Spleen (tissue), 11 donors: ENCODE measurements at regions not wholly inside any gene's neighbourhood (a gene's known extent, or its start where the extent isn't known, plus 50 kb on each side); places are given as distances from the start of the nearest gene placed in this dataset.
"Not testable (repeated sequence)": the region's sequence is repeated elsewhere in the genome, so short reads cannot be mapped to it uniquely, and the experiment has no call there.

Source experiments
- DNase-seq: peaks from one replicate; pipeline ENCODE4 v3.0.0-alpha.2; 2020
- H3K27ac ChIP-seq, 8 donors: fragments of 200-600 bp; sonication (generic) in 7 of 8; 1 replicate in 4 of 8; 2 replicates in 4 of 8; pipeline versions ENCODE4 v1.5.0 to v1.8.0; 2016 to 2021; ENCODE audit warnings: inconsistent platforms in 4 of 8, mild to moderate bottlenecking in 4 of 8, moderate library complexity in 1 of 8
- H3K27me3 ChIP-seq, 7 donors: fragments of 200-600 bp; sonication (generic) in 6 of 7; replicated peaks in 1 of 7; 1 replicate in 4 of 7; 2 replicates in 3 of 7; pipeline versions ENCODE4 v1.5.0 to v1.8.0; 2016 to 2021; ENCODE audit warnings: inconsistent platforms in 3 of 7, mild to moderate bottlenecking in 1 of 7
- H3K36me3 ChIP-seq, 6 donors: fragments of 200-600 bp; sonication (generic) in 5 of 6; 1 replicate in 4 of 6; 2 replicates in 2 of 6; pipeline versions ENCODE4 v1.5.0 to v1.8.0; 2016 to 2021; ENCODE audit warnings: inconsistent platforms in 2 of 6
- H3K4me1 ChIP-seq, 6 donors: fragments of 200-600 bp; sonication (generic) in 5 of 6; 1 replicate in 3 of 6; 2 replicates in 3 of 6; pipeline versions ENCODE4 v1.5.0 to v1.8.0; 2016 to 2021; ENCODE audit warnings: inconsistent platforms in 3 of 6
- H3K4me3 ChIP-seq, 8 donors: fragments of 200-600 bp; sonication (generic) in 7 of 8; 1 replicate in 4 of 8; 2 replicates in 4 of 8; pipeline versions ENCODE4 v1.5.0 to v1.8.0; 2016 to 2021; ENCODE audit warnings: inconsistent platforms in 4 of 8, mild to moderate bottlenecking in 4 of 8, moderate library complexity in 2 of 8
- H3K9me3 ChIP-seq, 8 donors: fragments of 200-600 bp; sonication (generic) in 7 of 8; 1 replicate in 4 of 8; 2 replicates in 4 of 8; pipeline versions ENCODE4 v1.5.0 to v1.8.0; 2016 to 2021; ENCODE audit warnings: inconsistent platforms in 4 of 8
- POLR2A ChIP-seq, 3 donors: fragments of 450-650 bp; IDR thresholded peaks; one replicate each; pipeline ENCODE4 v1.5.1; 2017; ENCODE audit warnings: antibody characterized with exemption in 3 of 3, mild to moderate bottlenecking in 1 of 3
- POLR2AphosphoS5 ChIP-seq, 3 donors: sonication (generic); formaldehyde crosslinking; IDR thresholded peaks; one replicate each; pipeline ENCODE4 v1.5.1; 2017; ENCODE audit warnings: antibody characterized with exemption in 3 of 3
- WGBS, 5 donors: extraction: QIAGEN DNeasy Blood & Tissue Kit in 3 of 5; methylation state at CpG; one replicate each; pipeline versions ENCODE4 v1.1.5 to v1.1.7; 2013 to 2018; 5-methylcytosine and 5-hydroxymethylcytosine counted together
- intact Hi-C: fragments of 100-400 bp; cut with DNase I; formaldehyde crosslinking; loops from one replicate; pipeline ENCODE4 v1.15.0; 2023; ENCODE audit warnings: low total_unique reads
- TF ChIP-seq, protein P1 (sequence below), 11 experiments: fragments of 200-600 bp in 7 of 11; fragments of 450-650 bp in 4 of 11; sonication (generic) in 4 of 11; IDR thresholded peaks in 8 of 11; conservative IDR thresholded peaks in 3 of 11; 1 replicate in 7 of 11; 2 replicates in 4 of 11; pipeline versions ENCODE4 v1.4.0 to v1.8.0; 2016 to 2021; ENCODE audit warnings: antibody characterized with exemption in 11 of 11, inconsistent platforms in 4 of 11, mild to moderate bottlenecking in 1 of 11
- donor health status: healthy with polysubstance abuse.
- donor health status: DM: no; HTN: no; CAD: no; lungs with moderate emphysema.
- donor health status: DM: no; HTN: no; CAD: no.
- donor health status: Bipolar disorder and iron deficiency.
- donor health status: healthy.
- donor health status: DM: no; HTN: no; CAD: no.
- donor health status: DM: yes; HTN: yes; CAD: no.

DNA sequence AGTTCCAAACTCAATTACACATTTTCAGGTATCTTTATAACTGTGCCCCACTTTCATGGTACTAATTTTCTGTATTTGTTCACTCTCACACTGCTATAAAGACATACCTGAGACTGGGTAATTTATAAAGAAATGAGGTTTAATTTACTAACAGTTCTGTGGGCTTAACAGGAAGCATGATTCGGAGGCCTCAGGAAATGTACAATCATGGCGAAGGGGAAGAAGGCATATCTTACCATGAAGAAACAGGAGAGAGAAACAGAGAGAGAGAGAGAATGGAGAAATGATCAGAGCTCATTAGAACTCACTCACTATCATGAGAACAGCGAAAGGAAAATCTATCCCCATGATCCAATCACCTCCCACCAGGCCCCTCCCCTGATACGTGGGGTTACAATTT is 874.1 kb upstream of the B3GALT2 start:
- H3K9me3 ChIP-seq: no peaks in the 10 kb centered on the region
- no peaks in the 10 kb centered on the region for H3K27me3 ChIP-seq
- WGBS, 5 donors: 42 to 54% (median 49%) methylated on average over 4 of the region's 4 CpGs
- H3K27ac ChIP-seq: peak overlapping the region in 2 of 8 donors; percentile 22 to 34
- H3K4me3 ChIP-seq: no peak overlapping the region
- intact Hi-C loops: no loop called here
- peaks cover 0 to 16% (median 0%) of the 10 kb centered on the region in 6 donors for H3K4me1 ChIP-seq
- TF ChIP-seq, protein P1, sequence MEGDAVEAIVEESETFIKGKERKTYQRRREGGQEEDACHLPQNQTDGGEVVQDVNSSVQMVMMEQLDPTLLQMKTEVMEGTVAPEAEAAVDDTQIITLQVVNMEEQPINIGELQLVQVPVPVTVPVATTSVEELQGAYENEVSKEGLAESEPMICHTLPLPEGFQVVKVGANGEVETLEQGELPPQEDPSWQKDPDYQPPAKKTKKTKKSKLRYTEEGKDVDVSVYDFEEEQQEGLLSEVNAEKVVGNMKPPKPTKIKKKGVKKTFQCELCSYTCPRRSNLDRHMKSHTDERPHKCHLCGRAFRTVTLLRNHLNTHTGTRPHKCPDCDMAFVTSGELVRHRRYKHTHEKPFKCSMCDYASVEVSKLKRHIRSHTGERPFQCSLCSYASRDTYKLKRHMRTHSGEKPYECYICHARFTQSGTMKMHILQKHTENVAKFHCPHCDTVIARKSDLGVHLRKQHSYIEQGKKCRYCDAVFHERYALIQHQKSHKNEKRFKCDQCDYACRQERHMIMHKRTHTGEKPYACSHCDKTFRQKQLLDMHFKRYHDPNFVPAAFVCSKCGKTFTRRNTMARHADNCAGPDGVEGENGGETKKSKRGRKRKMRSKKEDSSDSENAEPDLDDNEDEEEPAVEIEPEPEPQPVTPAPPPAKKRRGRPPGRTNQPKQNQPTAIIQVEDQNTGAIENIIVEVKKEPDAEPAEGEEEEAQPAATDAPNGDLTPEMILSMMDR (IDR thresholded peaks at IDR 0.05 in 8 of 11, conservative IDR thresholded peaks at IDR 0.05 in 3 of 11): no peak
- TF ChIP-seq POLR2A (IDR thresholded peaks at IDR 0.05) (no peak), POLR2AphosphoS5 (IDR thresholded peaks at IDR 0.05) (no peak)
- no peak for DNase-seq
- no peaks in the 10 kb centered on the region for H3K36me3 ChIP-seq

DNA sequence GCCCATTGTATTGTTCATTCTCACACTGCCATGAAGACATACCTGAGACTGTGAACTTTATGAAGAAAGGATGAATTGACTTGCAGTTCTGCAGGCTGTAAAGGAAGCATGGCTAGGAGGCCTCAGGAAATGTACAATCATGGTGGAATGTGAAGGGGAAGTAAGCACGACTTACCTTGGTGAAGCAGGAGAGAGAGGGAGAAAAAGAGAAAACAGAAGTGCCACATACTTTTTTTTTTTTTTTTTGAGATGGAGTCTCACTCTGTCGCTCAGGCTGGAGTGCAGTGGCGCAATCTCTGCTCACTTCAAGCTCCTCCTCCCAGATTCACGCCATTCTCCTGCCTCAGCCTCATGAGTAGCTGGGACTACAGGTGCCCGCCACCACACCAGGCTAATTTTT is 871.9 kb upstream of the B3GALT2 start:
- H3K27ac ChIP-seq: peak overlapping the region in 1 of 8 donors; percentile 17
- H3K36me3 ChIP-seq, DNase-seq, H3K9me3 ChIP-seq, intact Hi-C loops, H3K27me3 ChIP-seq, H3K4me3 ChIP-seq: not testable (repeated sequence)
- 66 to 79% (median 71%) methylated on average over 5 of the region's 5 CpGs for WGBS, 5 donors
- H3K4me1 ChIP-seq: peaks cover 0 to 16% (median 0%) of the 10 kb centered on the region in 6 donors

DNA sequence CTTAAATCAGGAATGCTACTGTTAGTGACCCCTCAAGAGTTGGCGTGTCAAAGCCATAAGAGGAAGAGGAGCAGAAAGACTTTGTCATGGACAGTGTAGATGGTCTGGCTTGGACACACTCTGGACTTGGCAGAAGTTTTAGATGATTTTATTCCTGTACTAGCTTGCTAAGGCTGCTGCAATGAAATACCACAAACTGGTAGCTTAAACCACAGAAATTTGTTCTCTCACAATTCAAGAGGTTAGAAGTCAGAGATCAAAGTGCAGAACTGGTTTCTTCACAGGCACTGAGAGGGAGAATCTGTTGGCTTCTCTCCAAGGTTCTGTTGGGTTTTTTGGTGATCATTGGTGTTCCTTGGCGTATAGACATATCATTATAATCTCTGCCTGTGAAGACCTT is 869.8 kb upstream of the B3GALT2 start:
- Histone ChIP-seq H3K27me3 (no peaks in the 10 kb centered on the region), H3K27ac (no peak overlapping the region), H3K4me1 (peaks cover 0 to 16% (median 0%) of the 10 kb centered on the region in 6 donors), H3K9me3 (no peaks in the 10 kb centered on the region), H3K4me3 (no peak overlapping the region), H3K36me3 (no peaks in the 10 kb centered on the region)
- intact Hi-C loops: no loop called here
- WGBS, 5 donors: 63 to 76% (median 72%) methylated on average over 2 of the region's 2 CpGs
- TF ChIP-seq POLR2AphosphoS5 (IDR thresholded peaks at IDR 0.05): no peak
- TF ChIP-seq POLR2A (IDR thresholded peaks at IDR 0.05): no peak
- TF ChIP-seq, protein P1 (IDR thresholded peaks at IDR 0.05 in 8 of 11, conservative IDR thresholded peaks at IDR 0.05 in 3 of 11): no peak
- DNase-seq: no peak

DNA sequence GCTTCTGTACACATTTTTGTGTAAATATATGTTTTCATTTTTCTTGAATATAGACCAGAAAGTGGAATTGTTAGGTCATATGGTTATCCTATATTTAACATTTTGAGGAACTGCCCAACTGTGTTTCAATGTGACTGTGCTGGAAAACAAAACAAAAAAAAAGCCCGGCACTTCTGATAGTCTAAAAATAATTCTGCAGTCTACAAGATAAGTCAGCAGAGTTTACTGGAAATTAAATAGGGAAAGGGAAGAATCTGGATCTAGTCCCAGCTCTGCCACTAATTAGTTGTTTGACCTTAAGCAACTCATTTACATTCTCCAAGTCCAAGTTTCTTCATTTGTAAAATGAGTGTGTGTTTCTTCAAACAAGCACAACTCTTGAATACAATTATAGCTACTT is 869.1 kb upstream of the B3GALT2 start:
- H3K4me3 ChIP-seq: no peak overlapping the region
- WGBS, 5 donors: 20 to 39% (median 23%) methylated on average over 1 of the region's 1 CpG

More for the DNA sequence above, 869.1 kb upstream of the B3GALT2 start:
- intact Hi-C loops: no loop called here
- TF ChIP-seq POLR2A (IDR thresholded peaks at IDR 0.05): no peak
- TF ChIP-seq, protein P1 (IDR thresholded peaks at IDR 0.05 in 8 of 11, conservative IDR thresholded peaks at IDR 0.05 in 3 of 11): no peak
- no peak for TF ChIP-seq POLR2AphosphoS5 (IDR thresholded peaks at IDR 0.05)
- H3K4me1 ChIP-seq: peaks cover 0 to 11% (median 0%) of the 10 kb centered on the region in 6 donors
- DNase-seq: no peak
- no peak overlapping the region for H3K27ac ChIP-seq
- no peaks in the 10 kb centered on the region for H3K36me3 ChIP-seq
- no peaks in the 10 kb centered on the region for H3K9me3 ChIP-seq
- no peaks in the 10 kb centered on the region for H3K27me3 ChIP-seq
